ENCODE measurements at regions not wholly inside any gene's neighbourhood (a gene's known extent, or its start where the extent isn't known, plus 50 kb on each side); places are given as distances from the start of the nearest gene placed in this dataset.

DNA sequence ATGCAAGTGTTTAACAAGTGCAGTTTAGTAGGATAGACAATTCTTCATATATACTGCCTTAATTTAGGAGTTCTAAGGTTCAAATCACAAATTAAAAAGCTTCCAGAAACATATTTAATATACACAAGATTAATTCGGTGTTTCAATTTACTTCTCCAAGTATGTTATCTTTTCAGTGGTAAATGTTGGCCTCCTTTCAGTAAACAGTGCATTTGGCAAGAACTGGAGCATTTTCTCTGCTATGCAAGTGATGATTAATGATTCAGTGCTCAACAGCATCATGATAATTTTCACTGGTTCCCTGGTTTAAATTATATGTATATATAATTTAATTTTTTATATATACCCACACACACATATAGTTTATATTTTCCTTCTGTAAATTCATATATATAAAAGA, 541.7 kb downstream of the EFNA5 start:
- no peak for TF ChIP-seq CBX3 (IDR thresholded peaks at IDR 0.05; ENCODE audit: low read depth)
- no peak for TF ChIP-seq SP1 (IDR thresholded peaks at IDR 0.05; ENCODE audit: low read depth)
- TF ChIP-seq SRF (IDR thresholded peaks at IDR 0.05; ENCODE audit: low read depth) = no peak
- TF ChIP-seq ZNF274 (IDR thresholded peaks at IDR 0.05; ENCODE audit: low read depth, low read length) = no peak
- TF ChIP-seq SIN3A (IDR thresholded peaks at IDR 0.05; ENCODE audit: low read depth) = no peak
- no peak for TF ChIP-seq EGR1 (IDR thresholded peaks at IDR 0.05; ENCODE audit: low read depth)
- TF ChIP-seq FOSL1 (IDR thresholded peaks at IDR 0.05; ENCODE audit: low read depth) = no peak
- no peak for TF ChIP-seq JUND (IDR thresholded peaks at IDR 0.05)
- no peak for TF ChIP-seq EZH2phosphoT487 (IDR thresholded peaks at IDR 0.05; ENCODE audit: borderline replicate concordance)
- TF ChIP-seq, protein P1, sequence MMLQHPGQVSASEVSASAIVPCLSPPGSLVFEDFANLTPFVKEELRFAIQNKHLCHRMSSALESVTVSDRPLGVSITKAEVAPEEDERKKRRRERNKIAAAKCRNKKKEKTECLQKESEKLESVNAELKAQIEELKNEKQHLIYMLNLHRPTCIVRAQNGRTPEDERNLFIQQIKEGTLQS (IDR thresholded peaks at IDR 0.05) = no peak
- no peak for TF ChIP-seq YY1 (IDR thresholded peaks at IDR 0.05; ENCODE audit: extremely low read depth, insufficient replicate concordance, low read depth, low read length)
- DNase-seq (ENCODE audit: low read depth, low spot score) (no peak), ATAC-seq (no peak)
- Histone ChIP-seq H3K27me3 (ENCODE audit: insufficient read depth, low read length) (no peaks in the 10 kb centered on the region), H3K9me3 (ENCODE audit: control insufficient read depth in 1 of 2, insufficient read depth in 1 of 2, low read depth in 1 of 2, low read length in 2 of 2) (no peaks in the 10 kb centered on the region), H3K79me2 (ENCODE audit: insufficient read depth, low read length) (no peaks in the 10 kb centered on the region), H3K36me3 (ENCODE audit: control insufficient read depth in 1 of 2, insufficient read depth in 2 of 2, low read length in 2 of 2) (no peaks in the 10 kb centered on the region), H3K9ac (ENCODE audit: low read length) (no peak overlapping the region), H3K27ac (ENCODE audit: low read depth, low read length) (no peak overlapping the region), H3K4me3 (replicated peaks in 1 of 2; ENCODE audit: low read depth in 1 of 2, low read length in 2 of 2) (no peak overlapping the region), H2AFZ (ENCODE audit: low read depth, low read length, poor library complexity, severe bottlenecking) (no peak overlapping the region), H3K4me2 (ENCODE audit: low read length) (no peak overlapping the region), H3K4me1 (ENCODE audit: control insufficient read depth in 1 of 2, insufficient read depth in 2 of 2, low read length in 2 of 2) (no peaks in the 10 kb centered on the region), H4K20me1 (ENCODE audit: insufficient read depth) (no peaks in the 10 kb centered on the region), H3K9me2 (ENCODE audit: insufficient read depth) (no peaks in the 10 kb centered on the region)
- CTCF ChIA-PET = no interaction called here
- POLR2A ChIA-PET = no interaction called here
- no TSS peak for BruUV-seq (replicated peaks)
- RAD21 ChIA-PET (ENCODE audit: low non-redundant PET in 1 of 2, low total read pairs in 2 of 2, uncharacterized antibody in 2 of 2, unreplicated experiment in 2 of 2) = no interaction called here
- intact Hi-C loops (cut with micrococcal nuclease) = no loop called here

DNA sequence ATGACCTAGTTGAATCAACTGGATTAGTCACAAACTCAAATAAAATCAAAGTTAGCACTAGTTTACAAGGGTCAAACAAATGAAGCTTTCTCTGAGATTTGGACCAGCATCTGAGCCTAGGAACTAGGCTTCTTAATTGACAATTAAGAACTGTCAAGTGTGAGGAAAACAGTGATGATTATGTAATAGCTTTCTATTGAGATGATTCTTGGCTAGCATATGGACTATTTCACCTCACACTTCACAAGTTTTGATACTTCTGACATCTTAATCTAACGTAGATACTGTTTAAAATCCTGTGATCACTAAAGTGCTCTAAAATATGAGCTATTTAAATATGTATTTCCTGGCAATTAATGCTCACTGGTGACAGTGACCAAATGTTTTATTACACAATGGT, 542.9 kb downstream of the EFNA5 start:
- RAD21 ChIA-PET (ENCODE audit: low non-redundant PET in 1 of 2, low total read pairs in 2 of 2, uncharacterized antibody in 2 of 2, unreplicated experiment in 2 of 2) = no interaction called here
- CTCF ChIA-PET = no interaction called here

More for the DNA sequence above, 542.9 kb downstream of the EFNA5 start:
- Histone ChIP-seq H3K4me3 (replicated peaks in 1 of 2; ENCODE audit: low read depth in 1 of 2, low read length in 2 of 2) (no peak overlapping the region), H3K4me1 (ENCODE audit: control insufficient read depth in 1 of 2, insufficient read depth in 2 of 2, low read length in 2 of 2) (no peaks in the 10 kb centered on the region), H3K27ac (ENCODE audit: low read depth, low read length) (no peak overlapping the region), H4K20me1 (ENCODE audit: insufficient read depth) (no peaks in the 10 kb centered on the region), H3K9me3 (ENCODE audit: control insufficient read depth in 1 of 2, insufficient read depth in 1 of 2, low read depth in 1 of 2, low read length in 2 of 2) (no peaks in the 10 kb centered on the region), H3K36me3 (ENCODE audit: control insufficient read depth in 1 of 2, insufficient read depth in 2 of 2, low read length in 2 of 2) (no peaks in the 10 kb centered on the region), H3K27me3 (ENCODE audit: insufficient read depth, low read length) (no peaks in the 10 kb centered on the region), H2AFZ (ENCODE audit: low read depth, low read length, poor library complexity, severe bottlenecking) (no peak overlapping the region), H3K79me2 (ENCODE audit: insufficient read depth, low read length) (no peaks in the 10 kb centered on the region), H3K9me2 (ENCODE audit: insufficient read depth) (no peaks in the 10 kb centered on the region), H3K9ac (ENCODE audit: low read length) (no peak overlapping the region), H3K4me2 (ENCODE audit: low read length) (no peak overlapping the region)
- TF ChIP-seq ZFX (IDR thresholded peaks at IDR 0.05) (no peak), ZNF274 (IDR thresholded peaks at IDR 0.05; ENCODE audit: low read depth, low read length) (no peak), EZH2phosphoT487 (IDR thresholded peaks at IDR 0.05; ENCODE audit: borderline replicate concordance) (no peak), ELF1 (IDR thresholded peaks at IDR 0.05; ENCODE audit: borderline replicate concordance, low read depth) (no peak), SRF (IDR thresholded peaks at IDR 0.05; ENCODE audit: low read depth) (no peak), POLR2A (IDR thresholded peaks at IDR 0.05; ENCODE audit: borderline replicate concordance, extremely low read depth, insufficient read depth, insufficient read length) (no peak), JUND (IDR thresholded peaks at IDR 0.05) (no peak), TCF7L2 (IDR thresholded peaks at IDR 0.05; ENCODE audit: borderline replicate concordance, extremely low read depth, insufficient read depth, insufficient read length) (no peak)
- TF ChIP-seq, protein P1 (IDR thresholded peaks at IDR 0.05) = no peak
- TF ChIP-seq, protein P2, sequence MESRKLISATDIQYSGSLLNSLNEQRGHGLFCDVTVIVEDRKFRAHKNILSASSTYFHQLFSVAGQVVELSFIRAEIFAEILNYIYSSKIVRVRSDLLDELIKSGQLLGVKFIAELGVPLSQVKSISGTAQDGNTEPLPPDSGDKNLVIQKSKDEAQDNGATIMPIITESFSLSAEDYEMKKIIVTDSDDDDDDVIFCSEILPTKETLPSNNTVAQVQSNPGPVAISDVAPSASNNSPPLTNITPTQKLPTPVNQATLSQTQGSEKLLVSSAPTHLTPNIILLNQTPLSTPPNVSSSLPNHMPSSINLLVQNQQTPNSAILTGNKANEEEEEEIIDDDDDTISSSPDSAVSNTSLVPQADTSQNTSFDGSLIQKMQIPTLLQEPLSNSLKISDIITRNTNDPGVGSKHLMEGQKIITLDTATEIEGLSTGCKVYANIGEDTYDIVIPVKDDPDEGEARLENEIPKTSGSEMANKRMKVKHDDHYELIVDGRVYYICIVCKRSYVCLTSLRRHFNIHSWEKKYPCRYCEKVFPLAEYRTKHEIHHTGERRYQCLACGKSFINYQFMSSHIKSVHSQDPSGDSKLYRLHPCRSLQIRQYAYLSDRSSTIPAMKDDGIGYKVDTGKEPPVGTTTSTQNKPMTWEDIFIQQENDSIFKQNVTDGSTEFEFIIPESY (IDR thresholded peaks at IDR 0.05; ENCODE audit: extremely low read depth, insufficient replicate concordance, low read length) = no peak
- POLR2A ChIA-PET = no interaction called here
- intact Hi-C loops (cut with micrococcal nuclease) = no loop called here
- DNase-seq (ENCODE audit: low read depth, low spot score) (no peak), ATAC-seq (no peak)
- no TSS peak for BruUV-seq (replicated peaks)

Data from HCT116 (cell line).